ENCODE measurements at regions not wholly inside any gene's neighbourhood (a gene's known extent, or its start where the extent isn't known, plus 50 kb on each side); places are given as distances from the start of the nearest gene placed in this dataset.

DNA sequence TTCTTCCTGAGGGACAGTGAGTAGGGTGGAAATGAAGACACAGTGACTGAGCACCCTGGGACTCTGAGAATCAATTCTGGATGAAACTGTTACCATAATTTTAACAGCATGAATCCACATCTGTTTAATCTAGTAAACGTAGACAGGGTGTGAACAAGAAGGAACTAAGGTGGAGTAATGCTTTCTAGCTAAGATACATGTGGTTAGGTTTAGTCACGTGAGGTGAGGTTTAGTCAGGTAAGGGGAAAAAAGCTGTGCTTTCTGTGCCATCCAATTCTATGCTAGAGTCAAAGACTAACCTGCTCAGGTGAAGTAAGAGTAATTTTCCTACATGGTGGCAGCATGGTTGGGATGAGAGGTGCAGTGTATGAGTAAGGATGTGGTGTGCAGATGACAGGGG lies 54.0 kb upstream of the C4orf54 start:
- Histone ChIP-seq H3K18ac (ENCODE audit: low read length) (no peak overlapping the region), H3K36me3 (replicated peaks in 1 of 2; ENCODE audit: control insufficient read depth in 2 of 2, insufficient read depth in 2 of 2, low read length in 2 of 2) (no peaks in the 10 kb centered on the region), H3K4ac (ENCODE audit: low read length) (no peak overlapping the region), H3K9ac (ENCODE audit: low read depth, low read length, poor library complexity) (no peak overlapping the region), H3K23ac (ENCODE audit: low read depth, low read length, poor library complexity) (no peak overlapping the region), H2BK15ac (ENCODE audit: low read length) (no peak overlapping the region), H3K9me3 (replicated peaks in 1 of 2; ENCODE audit: control insufficient read depth in 2 of 2, insufficient read depth in 1 of 2, low read depth in 1 of 2, low read length in 2 of 2) (no peaks in the 10 kb centered on the region), H3K4me2 (ENCODE audit: insufficient read depth, low read length, poor library complexity, severe bottlenecking) (no peak overlapping the region), H2BK120ac (ENCODE audit: low read depth, low read length) (no peak overlapping the region), H2AFZ (ENCODE audit: low read length) (no peak overlapping the region), H3K4me3 (ENCODE audit: low read length in 2 of 2) (no peak overlapping the region), H2BK12ac (ENCODE audit: low read length) (no peak overlapping the region), H4K8ac (ENCODE audit: low read depth, low read length) (no peak overlapping the region), H3K79me1 (ENCODE audit: low read depth, low read length) (no peaks in the 10 kb centered on the region), H4K91ac (ENCODE audit: low read depth, low read length, poor library complexity) (no peak overlapping the region), H3K14ac (ENCODE audit: low read length) (no peak overlapping the region), H3K27ac (replicated peaks; ENCODE audit: low read length) (no peak overlapping the region), H2BK5ac (ENCODE audit: low read length) (no peak overlapping the region), H3K4me1 (ENCODE audit: control insufficient read depth in 2 of 2, insufficient read depth in 1 of 2, low read depth in 1 of 2, low read length in 2 of 2) (no peaks in the 10 kb centered on the region), H3K27me3 (ENCODE audit: control insufficient read depth in 3 of 3, insufficient read depth in 3 of 3, low read depth in 1 of 3, low read length in 3 of 3) (peaks cover 0 to 7% (median 0%) of the 10 kb centered on the region in 3 experiments), H2AK5ac (ENCODE audit: low read depth, low read length) (no peak overlapping the region)
- DNase-seq (ENCODE audit: low spot score): no peak
- no CpG with 5 or more reads among the region's 2 CpGs for WGBS, 2 donors (ENCODE audit: extremely low coverage in 2 of 2, insufficient read length in 2 of 2, insufficient replicate concordance in 1 of 2)

DNA sequence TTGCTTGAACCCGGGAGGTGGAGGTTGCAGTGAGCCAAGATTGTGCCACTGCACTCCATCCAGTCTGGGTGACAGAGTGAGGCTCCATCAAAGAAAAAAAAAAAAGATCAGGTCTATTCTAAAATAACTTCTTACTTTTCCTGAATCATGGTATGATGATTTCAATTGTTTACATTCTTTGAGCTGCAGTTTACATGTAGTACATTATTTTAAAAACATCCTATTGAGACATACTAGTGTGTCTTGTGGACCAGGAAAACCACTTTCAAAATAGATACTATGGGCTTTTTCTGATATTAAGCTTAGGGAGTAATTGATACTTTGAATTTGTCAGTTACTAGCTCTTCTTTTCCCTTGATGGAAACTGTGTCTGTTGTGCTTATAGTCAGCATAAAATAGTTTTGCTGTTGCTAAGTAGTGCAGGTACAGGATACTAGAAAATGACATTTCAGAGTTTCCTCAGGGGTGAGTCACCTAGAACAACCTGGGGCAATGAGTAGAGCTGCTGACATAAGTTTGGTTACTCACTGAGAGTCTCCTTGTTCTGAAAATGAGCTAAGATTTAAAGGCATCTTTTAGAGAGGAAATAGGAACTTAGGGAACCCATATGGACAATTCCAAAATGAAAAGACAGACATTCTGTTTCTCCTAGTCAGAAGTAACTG lies 53.2 kb upstream of the C4orf54 start:
- Histone ChIP-seq H2BK12ac (ENCODE audit: low read length) (no peak overlapping the region), H3K23ac (ENCODE audit: low read depth, low read length, poor library complexity) (no peak overlapping the region), H2AK5ac (ENCODE audit: low read depth, low read length) (no peak overlapping the region), H3K36me3 (replicated peaks in 1 of 2; ENCODE audit: control insufficient read depth in 2 of 2, insufficient read depth in 2 of 2, low read length in 2 of 2) (no peaks in the 10 kb centered on the region), H3K4me3 (ENCODE audit: low read length in 2 of 2) (no peak overlapping the region), H2BK120ac (ENCODE audit: low read depth, low read length) (no peak overlapping the region), H3K18ac (ENCODE audit: low read length) (no peak overlapping the region), H2AFZ (ENCODE audit: low read length) (no peak overlapping the region), H3K4me1 (ENCODE audit: control insufficient read depth in 2 of 2, insufficient read depth in 1 of 2, low read depth in 1 of 2, low read length in 2 of 2) (no peaks in the 10 kb centered on the region), H4K8ac (ENCODE audit: low read depth, low read length) (no peak overlapping the region), H4K91ac (ENCODE audit: low read depth, low read length, poor library complexity) (no peak overlapping the region), H3K79me1 (ENCODE audit: low read depth, low read length) (no peaks in the 10 kb centered on the region), H3K4me2 (ENCODE audit: insufficient read depth, low read length, poor library complexity, severe bottlenecking) (no peak overlapping the region), H3K9ac (ENCODE audit: low read depth, low read length, poor library complexity) (no peak overlapping the region), H3K9me3 (replicated peaks in 1 of 2; ENCODE audit: control insufficient read depth in 2 of 2, insufficient read depth in 1 of 2, low read depth in 1 of 2, low read length in 2 of 2) (no peaks in the 10 kb centered on the region), H3K14ac (ENCODE audit: low read length) (no peak overlapping the region), H3K4ac (ENCODE audit: low read length) (no peak overlapping the region), H2BK5ac (ENCODE audit: low read length) (no peak overlapping the region), H3K27ac (replicated peaks; ENCODE audit: low read length) (no peak overlapping the region), H2BK15ac (ENCODE audit: low read length) (no peak overlapping the region), H3K27me3 (ENCODE audit: control insufficient read depth in 3 of 3, insufficient read depth in 3 of 3, low read depth in 1 of 3, low read length in 3 of 3) (peaks cover 0 to 7% (median 0%) of the 10 kb centered on the region in 3 experiments)
- no CpG with 5 or more reads among the region's 1 CpG for WGBS, 2 donors (ENCODE audit: extremely low coverage in 2 of 2, insufficient read length in 2 of 2, insufficient replicate concordance in 1 of 2)
- no peak for DNase-seq (ENCODE audit: low spot score)

DNA sequence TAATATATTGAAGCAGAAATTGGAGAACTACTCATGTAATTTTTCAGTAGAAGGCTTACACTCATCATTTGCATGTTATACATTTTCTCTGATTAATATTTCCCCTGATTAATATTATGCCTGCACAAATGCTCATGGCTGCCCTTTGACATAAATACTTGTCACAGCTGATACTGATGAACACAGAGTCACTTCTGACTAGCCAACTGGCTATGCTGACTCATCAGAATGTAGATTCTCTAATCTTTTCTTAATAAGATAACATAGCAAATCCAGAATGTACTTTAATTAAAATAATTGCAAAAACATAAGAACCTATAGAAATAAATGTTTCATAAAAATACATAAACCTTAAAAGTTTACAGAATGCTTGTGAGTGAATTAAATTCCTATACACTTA lies 52.4 kb upstream of the C4orf54 start:
- no peak overlapping the region for H2BK12ac ChIP-seq (ENCODE audit: low read length)
- H3K9ac ChIP-seq (ENCODE audit: low read depth, low read length, poor library complexity): no peak overlapping the region
- no peak overlapping the region for H3K27ac ChIP-seq (replicated peaks; ENCODE audit: low read length)
- H3K27me3 ChIP-seq (ENCODE audit: control insufficient read depth in 3 of 3, insufficient read depth in 3 of 3, low read depth in 1 of 3, low read length in 3 of 3): peaks cover 0 to 4% (median 0%) of the 10 kb centered on the region in 3 experiments
- no peak overlapping the region for H2BK120ac ChIP-seq (ENCODE audit: low read depth, low read length)
- H2AK5ac ChIP-seq (ENCODE audit: low read depth, low read length): no peak overlapping the region
- H2AFZ ChIP-seq (ENCODE audit: low read length): no peak overlapping the region
- H3K79me1 ChIP-seq (ENCODE audit: low read depth, low read length): no peaks in the 10 kb centered on the region
- H2BK5ac ChIP-seq (ENCODE audit: low read length): no peak overlapping the region
- no peaks in the 10 kb centered on the region for H3K4me1 ChIP-seq (ENCODE audit: control insufficient read depth in 2 of 2, insufficient read depth in 1 of 2, low read depth in 1 of 2, low read length in 2 of 2)
- no peak overlapping the region for H3K18ac ChIP-seq (ENCODE audit: low read length)
- H3K9me3 ChIP-seq (replicated peaks in 1 of 2; ENCODE audit: control insufficient read depth in 2 of 2, insufficient read depth in 1 of 2, low read depth in 1 of 2, low read length in 2 of 2): no peaks in the 10 kb centered on the region
- H3K4me3 ChIP-seq (ENCODE audit: low read length in 2 of 2): no peak overlapping the region
- no peaks in the 10 kb centered on the region for H3K36me3 ChIP-seq (replicated peaks in 1 of 2; ENCODE audit: control insufficient read depth in 2 of 2, insufficient read depth in 2 of 2, low read length in 2 of 2)
- no peak overlapping the region for H4K91ac ChIP-seq (ENCODE audit: low read depth, low read length, poor library complexity)
- no peak overlapping the region for H3K23ac ChIP-seq (ENCODE audit: low read depth, low read length, poor library complexity)
- no peak overlapping the region for H4K8ac ChIP-seq (ENCODE audit: low read depth, low read length)
- H3K4me2 ChIP-seq (ENCODE audit: insufficient read depth, low read length, poor library complexity, severe bottlenecking): no peak overlapping the region
- no peak overlapping the region for H2BK15ac ChIP-seq (ENCODE audit: low read length)
- H3K14ac ChIP-seq (ENCODE audit: low read length): no peak overlapping the region
- no peak for DNase-seq (ENCODE audit: low spot score)
- no peak overlapping the region for H3K4ac ChIP-seq (ENCODE audit: low read length)

GRCh38 chr4:99708551-99708950 lies 50.9 kb upstream of the C4orf54 start:
- Histone ChIP-seq H3K23ac (ENCODE audit: low read depth, low read length, poor library complexity) (no peak overlapping the region), H3K4me3 (ENCODE audit: low read length in 2 of 2) (no peak overlapping the region), H2BK5ac (ENCODE audit: low read length) (no peak overlapping the region), H2BK12ac (ENCODE audit: low read length) (no peak overlapping the region), H3K14ac (ENCODE audit: low read length) (no peak overlapping the region), H3K4me1 (ENCODE audit: control insufficient read depth in 2 of 2, insufficient read depth in 1 of 2, low read depth in 1 of 2, low read length in 2 of 2) (no peaks in the 10 kb centered on the region), H2BK15ac (ENCODE audit: low read length) (no peak overlapping the region), H3K4ac (ENCODE audit: low read length) (no peak overlapping the region), H3K27ac (replicated peaks; ENCODE audit: low read length) (no peak overlapping the region), H3K4me2 (ENCODE audit: insufficient read depth, low read length, poor library complexity, severe bottlenecking) (no peak overlapping the region), H3K9me3 (replicated peaks in 1 of 2; ENCODE audit: control insufficient read depth in 2 of 2, insufficient read depth in 1 of 2, low read depth in 1 of 2, low read length in 2 of 2) (no peaks in the 10 kb centered on the region), H3K79me1 (ENCODE audit: low read depth, low read length) (no peaks in the 10 kb centered on the region), H2AK5ac (ENCODE audit: low read depth, low read length) (no peak overlapping the region), H2AFZ (ENCODE audit: low read length) (no peak overlapping the region), H3K18ac (ENCODE audit: low read length) (no peak overlapping the region), H2BK120ac (ENCODE audit: low read depth, low read length) (no peak overlapping the region), H3K9ac (ENCODE audit: low read depth, low read length, poor library complexity) (no peak overlapping the region), H4K8ac (ENCODE audit: low read depth, low read length) (no peak overlapping the region), H4K91ac (ENCODE audit: low read depth, low read length, poor library complexity) (no peak overlapping the region), H3K36me3 (replicated peaks in 1 of 2; ENCODE audit: control insufficient read depth in 2 of 2, insufficient read depth in 2 of 2, low read length in 2 of 2) (no peaks in the 10 kb centered on the region), H3K27me3 (ENCODE audit: control insufficient read depth in 3 of 3, insufficient read depth in 3 of 3, low read depth in 1 of 3, low read length in 3 of 3) (peaks cover 0 to 4% (median 0%) of the 10 kb centered on the region in 3 experiments)
- DNase-seq (ENCODE audit: low spot score): no peak
